H1 (cell line): ENCODE measurements at regions not wholly inside any gene's neighbourhood (a gene's known extent, or its start where the extent isn't known, plus 50 kb on each side); places are given as distances from the start of the nearest gene placed in this dataset.

ENCODE experiments used
- CTCF ChIA-PET: fragments of 300-600 bp; sonication (Branson Sonifier 250); formaldehyde crosslinking; loops from one replicate; lab custom pipeline; 2021; ENCODE audit not compliant: partially characterized antibody; lab: Charles Lee
- POLR2A ChIA-PET: fragments of 300-600 bp; sonication (Branson Sonifier 250); formaldehyde crosslinking; loops from one replicate; lab custom pipeline; 2021; ENCODE audit warnings: inconsistent platforms; ENCODE audit not compliant: partially characterized antibody; lab: Charles Lee
- DNase-seq, 2 experiments: peaks; one replicate each; pipeline versions ENCODE4 v3.0.0 to v3.0.0-alpha.2; 2010 to 2022; ENCODE audit warnings: low spot score in 2 of 2, low read depth in 1 of 2, mixed read lengths in 1 of 2
- FAIRE-seq: peaks from 2 replicates; lab custom pipeline; 2011; peaks lifted over from hg19 to GRCh38; lab: Jason Lieb, UNC
- H2AFZ ChIP-seq: 2 replicates; pipeline ENCODE4 v1.8.1; 2012; ENCODE audit warnings: low read length, inconsistent platforms
- H2AK5ac ChIP-seq: 2 replicates; pipeline ENCODE4 v1.6.1; 2013; ENCODE audit warnings: low read depth, low read length
- H2BK120ac ChIP-seq: replicated peaks from 2 replicates; pipeline ENCODE3; 2013; ENCODE audit warnings: low read depth, low read length, inconsistent platforms
- H2BK12ac ChIP-seq: 2 replicates; pipeline ENCODE4 v1.6.1; 2013; ENCODE audit warnings: low read depth, low read length
- H2BK15ac ChIP-seq: 2 replicates; pipeline ENCODE4 v1.6.1; 2013; ENCODE audit warnings: low read length
- H2BK20ac ChIP-seq: 2 replicates; pipeline ENCODE4 v1.6.1; 2013; ENCODE audit warnings: low read length
- H2BK5ac ChIP-seq: 2 replicates; pipeline ENCODE4 v1.6.1; 2013; ENCODE audit warnings: low read depth, low read length
- H3K14ac ChIP-seq: 2 replicates; pipeline ENCODE4 v1.6.1; 2013; ENCODE audit warnings: inconsistent platforms; ENCODE audit not compliant: insufficient read length
- H3K18ac ChIP-seq: 2 replicates; pipeline ENCODE4 v1.6.1; 2013; ENCODE audit warnings: low read length; ENCODE audit errors: extremely low read depth
- H3K23ac ChIP-seq: 2 replicates; pipeline ENCODE4 v1.6.1; 2013; ENCODE audit warnings: inconsistent platforms; ENCODE audit not compliant: insufficient read length
- H3K23me2 ChIP-seq: 2 replicates; pipeline ENCODE4 v1.6.1; 2013; ENCODE audit warnings: low read depth, low read length
- H3K27ac ChIP-seq: 2 replicates; pipeline ENCODE4 v1.6.1; 2011; ENCODE audit warnings: low read depth, low read length, inconsistent platforms
- H3K27me3 ChIP-seq, 4 experiments: replicated peaks in 1 of 4; 1 replicate in 1 of 4; 2 replicates in 3 of 4; pipeline versions ENCODE4 v1.6.1 to v1.8.1; 2011 to 2013; ENCODE audit warnings: low read length in 3 of 4, mild to moderate bottlenecking in 3 of 4, inconsistent platforms in 2 of 4, mixed read lengths in 2 of 4, moderate library complexity in 1 of 4; ENCODE audit not compliant: control insufficient read depth in 3 of 4, insufficient read depth in 3 of 4; ENCODE audit errors: extremely low read depth in 1 of 4
- H3K36me3 ChIP-seq, 4 experiments: 2 replicates each; pipeline versions ENCODE4 v1.6.1 to v1.8.1; 2011 to 2013; ENCODE audit warnings: mild to moderate bottlenecking in 4 of 4, low read length in 3 of 4, moderate library complexity in 2 of 4, control low read depth in 1 of 4, inconsistent platforms in 1 of 4; ENCODE audit not compliant: insufficient read depth in 4 of 4, control insufficient read depth in 2 of 4
- H3K4ac ChIP-seq: replicated peaks from 2 replicates; pipeline ENCODE3; 2013; ENCODE audit warnings: low read length, low read depth, mixed read lengths, inconsistent platforms; ENCODE audit not compliant: insufficient read length
- H3K4me1 ChIP-seq, 4 experiments: replicated peaks in 1 of 4; 1 replicate in 1 of 4; 2 replicates in 3 of 4; pipeline versions ENCODE4 v1.6.1 to v1.8.1; 2011 to 2013; ENCODE audit warnings: low read length in 3 of 4, inconsistent platforms in 2 of 4, mixed read lengths in 1 of 4; ENCODE audit not compliant: insufficient read depth in 4 of 4, control insufficient read depth in 3 of 4
- H3K4me2 ChIP-seq, 2 experiments: 2 replicates each; pipeline versions ENCODE4 v1.6.1 to v1.8.1; 2011 to 2013; ENCODE audit warnings: low read depth in 2 of 2, low read length in 2 of 2, control low read depth in 1 of 2, inconsistent platforms in 1 of 2, mild to moderate bottlenecking in 1 of 2; ENCODE audit not compliant: insufficient read depth in 1 of 2
- H3K4me3 ChIP-seq, 4 experiments: fragments of 200-600, 300-600 bp in 1 of 4; sonication (generic), shearing (Covaris generic), sonication (Bioruptor Twin) in 1 of 4; 2 replicates each; pipeline versions ENCODE4 v1.5.1 to v1.8.1; 2011 to 2016; ENCODE audit warnings: low read length in 4 of 4, low read depth in 3 of 4, control low read depth in 2 of 4, inconsistent platforms in 2 of 4, mild to moderate bottlenecking in 2 of 4, mixed read lengths in 1 of 4, moderate library complexity in 1 of 4; ENCODE audit not compliant: insufficient read depth in 2 of 4; ENCODE audit errors: extremely low read depth in 1 of 4
- H3K56ac ChIP-seq: replicated peaks from 2 replicates; pipeline ENCODE3; 2013; ENCODE audit warnings: low read depth, mild to moderate bottlenecking, mixed read lengths, low read length, inconsistent platforms; ENCODE audit not compliant: insufficient read length
- H3K79me1 ChIP-seq: 2 replicates; pipeline ENCODE4 v1.6.1; 2013; ENCODE audit warnings: low read depth, low read length, control low read depth
- H3K79me2 ChIP-seq, 2 experiments: 2 replicates each; pipeline versions ENCODE4 v1.6.1 to v1.8.1; 2012 to 2013; ENCODE audit warnings: low read length in 2 of 2, mild to moderate bottlenecking in 2 of 2, inconsistent platforms in 1 of 2; ENCODE audit not compliant: insufficient read depth in 2 of 2, control insufficient read depth in 1 of 2
- H3K9ac ChIP-seq, 4 experiments: replicated peaks in 1 of 4; 1 replicate in 1 of 4; 2 replicates in 3 of 4; pipeline versions ENCODE4 v1.6.1 to v1.8.1; 2011 to 2013; ENCODE audit warnings: low read depth in 3 of 4, low read length in 3 of 4, control low read depth in 2 of 4, mild to moderate bottlenecking in 2 of 4, moderate library complexity in 2 of 4, inconsistent platforms in 1 of 4; ENCODE audit errors: extremely low read depth in 1 of 4
- H3K9me3 ChIP-seq, 2 experiments: 2 replicates each; pipeline versions ENCODE4 v1.6.1 to v1.8.1; 2012 to 2013; ENCODE audit warnings: mild to moderate bottlenecking in 2 of 2, moderate library complexity in 2 of 2, control low read depth in 1 of 2, inconsistent platforms in 1 of 2, low read depth in 1 of 2, low read length in 1 of 2, mixed read lengths in 1 of 2; ENCODE audit not compliant: insufficient read depth in 2 of 2
- H4K20me1 ChIP-seq, 2 experiments: replicated peaks in 1 of 2; 2 replicates each; pipeline versions ENCODE3 to v1.8.1; 2011 to 2013; ENCODE audit warnings: inconsistent platforms in 2 of 2, low read length in 2 of 2, mild to moderate bottlenecking in 1 of 2; ENCODE audit not compliant: insufficient read depth in 2 of 2, control insufficient read depth in 1 of 2
- H4K5ac ChIP-seq: 2 replicates; pipeline ENCODE4 v1.6.1; 2013; ENCODE audit warnings: low read length, low read depth, mixed read lengths, inconsistent platforms; ENCODE audit not compliant: insufficient read length
- H4K8ac ChIP-seq: 2 replicates; pipeline ENCODE4 v1.8.0; 2013; ENCODE audit warnings: mild to moderate bottlenecking, moderate library complexity, low read length, inconsistent platforms; ENCODE audit not compliant: insufficient read depth; ENCODE audit errors: extremely low read depth
- H4K91ac ChIP-seq: replicated peaks from 2 replicates; pipeline ENCODE3; 2013; ENCODE audit warnings: low read length, mixed read lengths, inconsistent platforms; ENCODE audit not compliant: insufficient read length
- ASH2L ChIP-seq: fragments of 200-600, 300-600 bp; sonication (generic); IDR thresholded peaks from one replicate; pipeline ENCODE4 v1.7.1; 2017; ENCODE audit warnings: low read length
- CBX8 ChIP-seq: fragments of 300-800, 300-1000 bp; sonication (generic); IDR thresholded peaks from 2 replicates; pipeline ENCODE4 v1.7.1; 2016; ENCODE audit warnings: low read depth, low read length, borderline replicate concordance
- EP300 ChIP-seq, 2 experiments: IDR thresholded peaks; 1 replicate in 1 of 2; 2 replicates in 1 of 2; pipeline ENCODE4 v1.6.1; 2011 to 2012; ENCODE audit warnings: low read depth in 2 of 2, low read length in 2 of 2, mild to moderate bottlenecking in 2 of 2, borderline replicate concordance in 1 of 2, inconsistent platforms in 1 of 2, moderate library complexity in 1 of 2
- EZH2 ChIP-seq: fragments of 200-600 bp; sonication (generic); IDR thresholded peaks from 2 replicates; pipeline ENCODE4 v1.7.1; 2012; ENCODE audit warnings: low read depth, mild to moderate bottlenecking, moderate library complexity, low read length, inconsistent platforms; ENCODE audit not compliant: severe bottlenecking
- FOSL1 ChIP-seq: IDR thresholded peaks from 2 replicates; pipeline ENCODE4 v1.6.1; 2011; ENCODE audit warnings: mild to moderate bottlenecking, low read depth, low read length, moderate library complexity; ENCODE audit not compliant: insufficient read depth
- KDM4A ChIP-seq: IDR thresholded peaks from one replicate; pipeline ENCODE4 v1.7.1; 2012; ENCODE audit warnings: low read depth, mild to moderate bottlenecking, moderate library complexity, low read length, inconsistent platforms; ENCODE audit not compliant: severe bottlenecking
- NRF1 ChIP-seq: IDR thresholded peaks from 2 replicates; pipeline ENCODE4 v1.6.1; 2011; ENCODE audit warnings: mild to moderate bottlenecking, low read depth, low read length, improper control_type of control experiment
- RNF2 ChIP-seq: fragments of 200-900, 300-1000 bp; sonication (generic); IDR thresholded peaks from 2 replicates; pipeline ENCODE4 v1.7.1; 2016; ENCODE audit warnings: borderline replicate concordance, low read depth, mild to moderate bottlenecking, antibody characterized with exemption, low read length; ENCODE audit not compliant: poor library complexity, severe bottlenecking; ENCODE audit errors: missing control alignments
- SIX5 ChIP-seq: IDR thresholded peaks from 2 replicates; pipeline ENCODE4 v1.6.1; 2011; ENCODE audit warnings: mild to moderate bottlenecking, low read depth, low read length
- TBP ChIP-seq: IDR thresholded peaks from 2 replicates; pipeline ENCODE4 v1.6.1; 2011; ENCODE audit warnings: low read depth, low read length, improper control_type of control experiment
- TCF12 ChIP-seq: IDR thresholded peaks from 2 replicates; pipeline ENCODE4 v1.6.1; 2011; ENCODE audit warnings: low read depth, mild to moderate bottlenecking, low read length
- WGBS, 2 experiments: shearing (Covaris generic) in 1 of 2; methylation state at CpG; one replicate each; pipeline versions ENCODE4 v1.1.6 to v1.1.7; 2013 to 2015; ENCODE audit warnings: low lambda C conversion rate in 2 of 2, mixed read lengths in 2 of 2, inconsistent platforms in 1 of 2, low coverage in 1 of 2, missing lambda C conversion rate in 1 of 2; ENCODE audit not compliant: insufficient replicate concordance in 2 of 2, insufficient coverage in 1 of 2, insufficient read length in 1 of 2; ENCODE audit errors: extremely low coverage in 1 of 2, missing lambda C conversion rate in 1 of 2; 5-methylcytosine and 5-hydroxymethylcytosine counted together
- TF ChIP-seq, protein P1 (sequence below): IDR thresholded peaks from 2 replicates; pipeline ENCODE4 v1.6.1; 2012; ENCODE audit warnings: low read length, inconsistent platforms

DNA sequence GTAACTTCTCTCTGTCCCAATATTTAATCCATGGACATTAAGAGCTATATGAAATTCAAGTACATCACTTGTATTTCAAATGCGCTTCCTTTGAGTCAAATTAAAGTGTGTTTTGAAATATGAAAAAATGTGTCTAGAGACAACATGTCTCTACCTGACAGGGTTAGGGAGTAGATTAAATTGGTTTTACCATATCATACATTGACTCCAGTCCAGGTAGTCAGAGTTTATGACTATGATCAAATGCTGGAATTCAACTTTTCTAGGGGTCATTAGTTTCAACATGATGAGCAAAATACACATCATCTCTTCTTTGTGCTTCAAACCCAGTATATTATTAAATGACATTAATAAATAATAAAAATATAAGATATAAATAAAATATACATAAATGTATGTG lies 259.2 kb downstream of the CDH10 start:
- Histone ChIP-seq H3K23me2 (no peaks in the 10 kb centered on the region), H2BK15ac (no peak overlapping the region), H2AK5ac (no peak overlapping the region), H3K79me1 (no peaks in the 10 kb centered on the region), H3K14ac (no peak overlapping the region), H3K18ac (no peak overlapping the region), H3K27me3 (no peaks in the 10 kb centered on the region), H3K4me1 (peaks cover 0 to 6% (median 0%) of the 10 kb centered on the region in 4 experiments; a peak in 3 of 7 replicates), H3K9me3 (no peaks in the 10 kb centered on the region; a peak in 1 of 4 replicates), H3K79me2 (no peaks in the 10 kb centered on the region), H3K56ac (no peak overlapping the region), H3K9ac (no peak overlapping the region), H2BK120ac (no peak overlapping the region), H3K4me2 (no peak overlapping the region), H4K8ac (no peak overlapping the region), H3K4me3 (no peak overlapping the region), H3K4ac (no peak overlapping the region), H4K91ac (no peak overlapping the region), H3K36me3 (no peaks in the 10 kb centered on the region), H3K27ac (no peak overlapping the region), H2AFZ (no peak overlapping the region), H2BK12ac (no peak overlapping the region), H4K20me1 (no peaks in the 10 kb centered on the region), H2BK5ac (no peak overlapping the region), H2BK20ac (no peak overlapping the region), H4K5ac (no peak overlapping the region), H3K23ac (no peak overlapping the region)
- ChIA-PET CTCF (no interaction called here), POLR2A (no interaction called here)
- FAIRE-seq (no peak), DNase-seq (no peak)
- no peak for TF ChIP-seq KDM4A
- TF ChIP-seq RNF2, result no peak
- TF ChIP-seq NRF1, result no peak
- no peak for TF ChIP-seq FOSL1
- no peak for TF ChIP-seq CBX8
- TF ChIP-seq, protein P1, sequence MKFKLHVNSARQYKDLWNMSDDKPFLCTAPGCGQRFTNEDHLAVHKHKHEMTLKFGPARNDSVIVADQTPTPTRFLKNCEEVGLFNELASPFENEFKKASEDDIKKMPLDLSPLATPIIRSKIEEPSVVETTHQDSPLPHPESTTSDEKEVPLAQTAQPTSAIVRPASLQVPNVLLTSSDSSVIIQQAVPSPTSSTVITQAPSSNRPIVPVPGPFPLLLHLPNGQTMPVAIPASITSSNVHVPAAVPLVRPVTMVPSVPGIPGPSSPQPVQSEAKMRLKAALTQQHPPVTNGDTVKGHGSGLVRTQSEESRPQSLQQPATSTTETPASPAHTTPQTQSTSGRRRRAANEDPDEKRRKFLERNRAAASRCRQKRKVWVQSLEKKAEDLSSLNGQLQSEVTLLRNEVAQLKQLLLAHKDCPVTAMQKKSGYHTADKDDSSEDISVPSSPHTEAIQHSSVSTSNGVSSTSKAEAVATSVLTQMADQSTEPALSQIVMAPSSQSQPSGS, result no peak
- TF ChIP-seq SIX5, result no peak
- no peak for TF ChIP-seq ASH2L
- no peak for TF ChIP-seq EP300 (IDR thresholded peaks at IDR 0.05; ENCODE audit: borderline replicate concordance in 1 of 2, low read depth in 2 of 2, low read length in 2 of 2)
- TF ChIP-seq EZH2, result no peak
- no peak for TF ChIP-seq TBP
- no peak for TF ChIP-seq TCF12
- WGBS, 2 experiments, result 100% methylated on average over 1 of the region's 1 CpG; no CpG with 5 or more reads in 1 of the 2 experiments
